AG20443 (cell line): ENCODE measurements at regions not wholly inside any gene's neighbourhood (a gene's known extent, or its start where the extent isn't known, plus 50 kb on each side); places are given as distances from the start of the nearest gene placed in this dataset.

ENCODE experiments used
- DNase-seq: peaks from one replicate; pipeline ENCODE4 v3.0.0; 2012; ENCODE audit warnings: low spot score, mixed read lengths

GRCh38 chr10:78981257-78981969 lies 87.4 kb upstream of the ZMIZ1 start:
- DNase-seq, result no peak

- peak; percentile 37 for DNase-seq
These were observed 86.8 kb upstream of the ZMIZ1 start for GRCh38 chr10:78981970-78982281.

DNA sequence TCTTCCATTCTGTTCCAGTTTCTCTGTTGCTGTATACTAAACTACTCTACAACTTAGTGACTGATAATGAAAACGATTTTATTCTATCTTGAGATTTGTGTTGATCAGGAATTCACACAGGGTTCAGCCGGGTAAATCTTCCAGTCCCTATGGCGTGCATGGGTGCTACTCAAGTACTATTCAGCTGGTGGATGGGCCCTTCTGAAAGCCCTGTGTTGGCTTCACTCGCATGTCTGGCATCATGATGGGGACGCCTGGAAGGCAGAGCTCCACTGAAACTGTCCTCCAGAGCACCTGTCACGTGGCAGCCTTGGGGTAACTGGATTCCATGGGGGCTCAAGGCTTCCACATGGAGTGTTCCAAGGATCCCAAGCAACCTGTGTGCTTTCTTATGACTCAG lies 86.0 kb upstream of the ZMIZ1 start:
- no peak for DNase-seq

GRCh38 chr10:78983608-78984007 lies 85.2 kb upstream of the ZMIZ1 start:
- DNase-seq, result no peak

DNA sequence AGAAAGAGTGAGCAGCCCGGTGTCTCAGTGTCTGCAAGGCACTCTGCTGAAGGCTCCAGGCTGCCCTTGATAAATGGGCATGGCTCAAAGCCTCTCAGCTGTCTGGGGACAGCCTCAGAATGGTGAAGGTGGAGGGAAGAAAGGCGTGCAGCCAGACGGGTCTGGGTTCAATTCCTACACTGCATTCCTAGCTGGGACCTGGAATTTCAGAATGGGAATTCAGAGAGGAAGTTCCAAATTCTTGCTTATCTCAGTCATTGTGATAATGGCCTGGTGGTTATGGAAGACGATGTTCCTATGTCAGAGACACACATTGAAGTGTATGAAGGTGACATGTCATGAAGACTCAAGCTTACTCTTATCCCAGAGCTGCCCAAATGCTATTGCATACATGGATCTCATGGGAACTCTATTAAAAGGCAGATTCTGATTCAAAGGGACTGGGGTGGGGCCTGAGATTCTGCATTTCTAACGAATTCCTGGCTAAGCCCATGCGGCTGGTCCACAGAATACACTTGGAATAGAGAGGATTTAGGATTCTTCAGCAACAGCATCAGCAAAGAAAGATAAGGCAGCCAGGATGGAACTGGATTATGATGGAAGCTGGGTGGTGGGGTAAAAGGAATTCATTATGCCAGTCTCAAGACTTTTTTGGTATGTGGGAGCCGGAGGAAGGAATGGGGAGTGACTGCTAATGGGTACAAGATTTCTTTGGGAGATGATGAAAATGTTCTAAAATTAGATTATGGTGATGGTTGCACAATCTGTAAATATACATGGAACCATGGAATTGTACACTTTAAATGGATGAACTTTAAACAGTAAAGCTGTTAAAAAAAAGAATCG lies 82.6 kb upstream of the ZMIZ1 start:
- peak; percentile 40 for DNase-seq

DNA sequence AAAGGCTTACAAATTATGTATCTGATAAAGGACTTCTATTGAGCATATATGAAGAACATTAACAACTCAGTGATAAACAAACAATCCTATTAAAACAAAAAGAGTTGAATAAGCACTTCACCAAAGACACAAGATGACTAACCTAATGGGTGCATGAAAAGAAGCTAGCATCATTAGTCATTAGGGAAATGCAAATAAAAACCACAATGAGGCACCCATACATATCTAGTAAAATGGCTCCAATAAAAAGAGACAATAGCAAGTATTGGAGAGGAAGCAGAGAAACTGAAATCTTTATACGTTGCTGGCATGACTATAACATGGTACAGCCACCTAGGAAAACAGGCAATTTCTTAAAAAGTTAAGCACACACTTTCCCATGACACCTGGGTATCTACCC lies 77.6 kb upstream of the ZMIZ1 start:
- no peak for DNase-seq

DNA sequence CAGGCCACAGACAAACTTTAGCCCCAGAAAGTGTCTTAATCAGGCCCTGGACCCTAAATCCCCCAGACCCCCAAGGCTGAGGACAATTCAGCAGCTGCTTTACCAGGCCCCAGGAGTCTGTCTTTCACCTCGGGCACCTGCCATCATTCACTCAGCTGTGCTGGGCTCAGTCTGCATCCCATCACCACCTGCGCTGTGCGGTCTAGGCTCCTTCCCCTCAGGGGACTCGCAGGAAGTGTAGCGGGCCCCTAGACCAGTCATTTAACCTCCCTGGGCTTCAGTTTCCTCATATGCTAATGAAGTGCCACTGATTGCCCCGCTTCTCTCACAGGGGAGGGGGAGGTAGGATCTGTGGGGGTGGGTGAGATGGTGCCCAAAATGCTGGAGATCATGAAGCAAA lies 76.4 kb upstream of the ZMIZ1 start:
- DNase-seq, result no peak

DNA sequence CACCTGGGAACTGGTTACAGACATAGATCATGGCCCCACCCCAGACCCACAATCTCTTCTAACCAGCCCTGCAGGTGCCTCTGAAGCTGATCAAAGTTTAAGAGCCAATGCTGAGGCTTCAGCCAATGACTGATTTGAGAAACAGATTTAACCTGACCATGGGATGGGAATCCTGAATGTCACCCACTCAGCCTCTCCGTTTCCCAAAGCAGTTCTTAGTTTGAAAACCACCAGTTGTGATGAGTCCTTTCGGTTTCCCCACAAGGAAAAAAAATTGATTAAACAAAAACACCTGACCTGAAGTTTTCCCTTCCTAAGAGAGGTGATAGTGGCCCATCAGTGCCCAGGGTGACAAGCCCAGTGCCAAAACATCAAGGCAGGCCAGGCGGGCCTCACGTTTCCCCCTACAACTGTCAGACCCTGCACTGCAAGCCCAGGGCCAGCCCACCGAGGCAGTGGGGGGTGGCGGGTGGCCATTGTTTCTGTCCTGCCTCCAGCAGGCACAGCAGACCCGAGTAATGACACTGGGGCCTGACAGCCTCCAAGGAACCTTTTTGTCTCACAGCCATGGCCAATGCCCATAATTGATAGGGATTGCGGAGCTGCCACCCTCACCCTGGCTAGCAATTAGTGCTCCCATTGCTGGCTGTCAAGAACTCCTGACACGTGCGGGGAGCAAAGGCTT lies 75.4 kb upstream of the ZMIZ1 start:
- no peak for DNase-seq

DNA sequence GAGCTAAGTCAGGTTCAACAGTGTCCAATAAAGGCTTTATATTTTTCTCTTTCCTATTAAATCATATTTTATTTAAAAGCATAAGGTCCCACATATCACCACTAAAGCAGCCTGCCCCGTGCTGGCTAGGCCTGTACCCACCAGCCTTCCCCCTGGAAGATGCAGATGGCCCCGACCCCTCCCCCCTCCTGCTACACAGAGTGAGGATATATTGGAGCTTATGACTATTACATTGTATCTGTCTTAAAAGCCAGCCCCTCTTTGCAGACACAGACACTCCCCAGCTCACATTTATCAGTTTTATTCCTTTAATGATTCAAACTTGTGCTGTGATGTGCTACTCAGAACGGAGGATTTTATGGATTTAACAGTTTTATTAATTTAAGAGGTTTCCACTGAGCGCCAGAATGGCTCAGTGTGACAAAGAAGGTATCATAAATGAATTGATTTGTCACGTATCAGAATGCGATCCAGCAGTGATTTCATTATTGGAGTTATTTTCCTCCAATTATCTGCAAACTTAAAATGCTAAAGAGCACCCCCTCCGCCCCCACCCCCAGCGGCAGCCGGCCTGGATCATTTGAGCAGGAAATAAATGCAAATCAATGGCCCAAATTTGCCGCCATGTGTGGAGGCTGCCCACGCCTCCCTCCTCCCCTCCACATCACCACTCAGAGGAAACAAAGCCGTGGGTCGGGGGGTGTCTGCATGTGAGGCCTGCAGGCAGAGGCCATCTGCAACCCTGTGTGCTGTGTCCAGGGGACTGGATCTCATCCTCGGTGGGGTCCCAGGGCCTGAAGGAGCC lies 72.6 kb upstream of the ZMIZ1 start:
- no peak for DNase-seq

- DNase-seq, result no peak
These were observed 72.0 kb upstream of the ZMIZ1 start for GRCh38 chr10:78996792-78997129.

- DNase-seq, result peak; percentile 39
These were observed 70.8 kb upstream of the ZMIZ1 start for GRCh38 chr10:78997635-78998618.

DNA sequence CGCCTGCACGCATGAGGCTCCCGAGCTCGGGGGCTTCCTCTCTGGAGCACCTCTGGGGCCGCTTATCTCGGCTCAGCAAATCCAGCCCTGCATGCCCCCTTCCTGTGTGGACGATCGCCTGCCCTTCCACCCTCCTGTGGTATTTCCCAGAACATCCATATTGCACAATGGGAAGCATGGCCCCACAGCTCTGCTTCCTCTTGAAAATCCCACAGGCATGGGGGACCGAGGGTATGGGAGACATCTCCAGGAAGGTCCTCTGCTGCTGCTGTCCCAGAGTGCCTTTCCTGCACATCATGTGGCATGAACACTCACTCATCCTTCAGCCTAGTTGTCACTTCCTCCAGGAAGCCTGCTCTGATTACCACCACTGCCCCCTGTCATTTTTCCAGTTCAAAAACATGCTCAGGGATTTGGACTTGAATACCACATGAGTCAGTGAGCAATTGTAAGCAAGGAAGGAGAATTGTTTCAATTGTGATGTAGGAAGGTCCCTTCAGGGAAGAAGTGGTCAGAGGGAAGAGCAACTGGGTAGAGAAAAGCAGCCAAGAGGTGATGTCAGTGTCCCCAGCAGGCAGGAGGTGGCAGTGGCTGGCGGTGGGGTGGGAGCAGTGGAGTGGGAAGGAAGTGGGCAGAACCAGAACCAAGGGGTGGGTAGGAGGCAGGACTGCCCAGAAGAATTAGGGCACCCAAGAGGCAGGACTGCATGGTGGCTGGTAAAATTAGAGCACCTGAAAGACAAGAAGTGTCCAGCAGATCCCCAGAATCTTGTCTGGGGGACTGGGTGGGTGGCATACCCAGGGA lies 67.5 kb upstream of the ZMIZ1 start:
- peak; percentile 37 for DNase-seq

- DNase-seq, result no peak
These were observed 66.4 kb upstream of the ZMIZ1 start for GRCh38 chr10:79002336-79002735.

GRCh38 chr10:79003183-79004100 lies 65.3 kb upstream of the ZMIZ1 start:
- no peak for DNase-seq

GRCh38 chr10:79004311-79004710 lies 64.5 kb upstream of the ZMIZ1 start:
- DNase-seq, result no peak

GRCh38 chr10:79005126-79005810 lies 63.5 kb upstream of the ZMIZ1 start:
- DNase-seq, result no peak

DNA sequence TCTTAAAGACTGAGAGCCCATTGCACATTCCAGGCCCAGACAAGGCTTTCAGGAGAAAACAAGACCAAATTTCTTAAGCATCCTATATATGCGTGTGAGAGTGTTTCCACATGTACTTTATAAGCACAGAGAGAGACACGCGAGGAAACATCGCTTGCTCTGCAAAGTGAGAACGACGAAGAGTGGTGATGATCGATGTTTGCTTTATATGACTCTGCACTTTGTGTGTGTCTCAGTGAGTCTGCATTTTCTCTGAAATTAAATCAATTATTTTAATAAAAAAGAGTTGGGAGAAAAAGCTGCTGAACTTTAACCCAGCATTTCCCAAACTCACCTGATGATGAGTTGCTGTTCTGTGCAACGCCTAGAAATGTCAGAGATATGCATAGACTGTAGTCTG lies 61.7 kb upstream of the ZMIZ1 start:
- no peak for DNase-seq
